Limb (tissue), 2 donors: ENCODE measurements at regions not wholly inside any gene's neighbourhood (a gene's known extent, or its start where the extent isn't known, plus 50 kb on each side); places are given as distances from the start of the nearest gene placed in this dataset.

ENCODE experiments used
- DNase-seq, 2 donors: peaks; one replicate each; pipeline ENCODE4 v3.0.0-alpha.2; 2016; ENCODE audit errors: extremely low spot score in 2 of 2

GRCh38 chr10:69738858-69739435, 62.8 kb upstream of the COL13A1 start:
- no peak for DNase-seq

- DNase-seq = no peak
Observed at GRCh38 chr10:69739634-69740033, 62.1 kb upstream of the COL13A1 start.

- DNase-seq = no peak
Observed at GRCh38 chr10:69740126-69740525, 61.6 kb upstream of the COL13A1 start.

GRCh38 chr10:69741252-69741651, 60.5 kb upstream of the COL13A1 start:
- no peak for DNase-seq

GRCh38 chr10:69741671-69742355, 59.9 kb upstream of the COL13A1 start:
- no peak for DNase-seq

GRCh38 chr10:69742356-69742695, 59.4 kb upstream of the COL13A1 start:
- DNase-seq = no peak

- no peak for DNase-seq
Observed at GRCh38 chr10:69742928-69743602, 58.6 kb upstream of the COL13A1 start.

- no peak for DNase-seq
Observed at GRCh38 chr10:69744971-69745370, 56.7 kb upstream of the COL13A1 start.

- no peak for DNase-seq
Observed at GRCh38 chr10:69745698-69746097, 56.0 kb upstream of the COL13A1 start.

- no peak for DNase-seq
Observed at GRCh38 chr10:69747179-69747578, 54.5 kb upstream of the COL13A1 start.

- DNase-seq = no peak
Observed at GRCh38 chr10:69748621-69749020, 53.1 kb upstream of the COL13A1 start.

GRCh38 chr10:69749178-69750010, 52.3 kb upstream of the COL13A1 start:
- no peak for DNase-seq

GRCh38 chr10:69750011-69750373, 51.7 kb upstream of the COL13A1 start:
- no peak for DNase-seq

GRCh38 chr10:69750725-69751124, 51.0 kb upstream of the COL13A1 start:
- no peak for DNase-seq

- DNase-seq = no peak
Observed at GRCh38 chr10:69751214-69751613, 50.5 kb upstream of the COL13A1 start.
